Neuronal stem cell (in vitro differentiated cells): ENCODE measurements at regions not wholly inside any gene's neighbourhood (a gene's known extent, or its start where the extent isn't known, plus 50 kb on each side); places are given as distances from the start of the nearest gene placed in this dataset.
A peak's percentile ranks its signal among the peaks of the same experiment; 100 is the strongest.

Source experiments
- DNase-seq: peaks from one replicate; pipeline ENCODE4 v3.0.0-alpha.2; 2013; ENCODE audit warnings: low spot score
- H2AFZ ChIP-seq: one replicate; pipeline ENCODE4 v1.6.1; 2013; ENCODE audit warnings: mild to moderate bottlenecking, low read length, inconsistent platforms
- H2AK5ac ChIP-seq: 2 replicates; pipeline ENCODE4 v1.6.1; 2013; ENCODE audit warnings: low read depth, mild to moderate bottlenecking, inconsistent platforms, low read length, moderate library complexity, mixed read lengths
- H2BK120ac ChIP-seq: 2 replicates; pipeline ENCODE4 v1.6.1; 2013; ENCODE audit warnings: low read depth, mild to moderate bottlenecking, inconsistent platforms, low read length, moderate library complexity, mixed read lengths
- H2BK12ac ChIP-seq: one replicate; pipeline ENCODE4 v1.6.1; 2013; ENCODE audit warnings: low read length, inconsistent platforms
- H2BK15ac ChIP-seq: 2 replicates; pipeline ENCODE4 v1.6.1; 2013; ENCODE audit warnings: mild to moderate bottlenecking, low read length, inconsistent platforms, mixed read lengths
- H2BK5ac ChIP-seq: one replicate; pipeline ENCODE4 v1.6.1; 2013; ENCODE audit warnings: inconsistent platforms, mild to moderate bottlenecking, low read length, moderate library complexity
- H3K14ac ChIP-seq: one replicate; pipeline ENCODE4 v1.6.1; 2013; ENCODE audit warnings: low read length, inconsistent platforms
- H3K18ac ChIP-seq: 2 replicates; pipeline ENCODE4 v1.6.1; 2013; ENCODE audit warnings: low read length, inconsistent platforms
- H3K23ac ChIP-seq: 2 replicates; pipeline ENCODE4 v1.6.1; 2013; ENCODE audit warnings: low read depth, mild to moderate bottlenecking, mixed read lengths, low read length, inconsistent platforms; ENCODE audit not compliant: poor library complexity
- H3K27ac ChIP-seq: replicated peaks from 3 replicates; pipeline ENCODE4 v1.5.1; 2013; ENCODE audit warnings: low read length, inconsistent platforms
- H3K27me3 ChIP-seq, 3 experiments: 2 replicates each; pipeline ENCODE4 v1.6.1; 2013; ENCODE audit warnings: low read length in 3 of 3, mild to moderate bottlenecking in 2 of 3, inconsistent platforms in 1 of 3, low read depth in 1 of 3, mixed read lengths in 1 of 3, moderate library complexity in 1 of 3; ENCODE audit not compliant: control insufficient read depth in 3 of 3, insufficient read depth in 3 of 3
- H3K36me3 ChIP-seq, 2 donors: replicated peaks in 1 of 2; 2 replicates each; pipeline ENCODE4 v1.6.1; 2013; ENCODE audit warnings: low read length in 2 of 2; ENCODE audit not compliant: control insufficient read depth in 2 of 2, insufficient read depth in 2 of 2
- H3K4ac ChIP-seq: 2 replicates; pipeline ENCODE4 v1.6.1; 2013; ENCODE audit warnings: inconsistent platforms, mild to moderate bottlenecking, low read length, moderate library complexity
- H3K4me1 ChIP-seq, 2 donors: 1 replicate in 1 of 2; 2 replicates in 1 of 2; pipeline ENCODE4 v1.6.1; 2013; ENCODE audit warnings: low read length in 2 of 2, low read depth in 1 of 2; ENCODE audit not compliant: control insufficient read depth in 2 of 2, insufficient read depth in 1 of 2
- H3K4me2 ChIP-seq: one replicate; pipeline ENCODE4 v1.6.1; 2013; ENCODE audit warnings: mild to moderate bottlenecking, low read length, inconsistent platforms; ENCODE audit not compliant: insufficient read depth, poor library complexity, severe bottlenecking
- H3K4me3 ChIP-seq, 2 donors: 2 replicates each; pipeline ENCODE4 v1.5.1; 2013; ENCODE audit warnings: low read length in 2 of 2, mild to moderate bottlenecking in 2 of 2, inconsistent platforms in 1 of 2, moderate library complexity in 1 of 2
- H3K79me1 ChIP-seq: one replicate; pipeline ENCODE4 v1.6.1; 2013; ENCODE audit warnings: low read depth, mild to moderate bottlenecking, inconsistent platforms, low read length, moderate library complexity
- H3K9ac ChIP-seq: one replicate; pipeline ENCODE4 v1.6.1; 2013; ENCODE audit warnings: mild to moderate bottlenecking, low read depth, low read length, inconsistent platforms; ENCODE audit not compliant: poor library complexity
- H3K9me3 ChIP-seq, 2 donors: replicated peaks in 1 of 2; 2 replicates each; pipeline versions ENCODE3 to v1.6.1; 2013; ENCODE audit warnings: low read length in 2 of 2, mild to moderate bottlenecking in 2 of 2, inconsistent platforms in 1 of 2, low read depth in 1 of 2, mixed read lengths in 1 of 2, moderate library complexity in 1 of 2; ENCODE audit not compliant: control insufficient read depth in 2 of 2, insufficient read depth in 1 of 2
- H4K8ac ChIP-seq: one replicate; pipeline ENCODE4 v1.6.1; 2013; ENCODE audit warnings: low read depth, mild to moderate bottlenecking, inconsistent platforms, low read length, moderate library complexity
- H4K91ac ChIP-seq: one replicate; pipeline ENCODE4 v1.6.1; 2013; ENCODE audit warnings: low read length, low read depth, mild to moderate bottlenecking, inconsistent platforms; ENCODE audit not compliant: poor library complexity
- WGBS, 2 donors: extraction: QIAGEN DNeasy Blood & Tissue Kit; methylation state at CpG; one replicate each; pipeline ENCODE4 v1.1.7; 2013; ENCODE audit warnings: missing lambda C conversion rate in 2 of 2, mixed read lengths in 1 of 2; ENCODE audit not compliant: insufficient read length in 2 of 2, insufficient replicate concordance in 1 of 2; ENCODE audit errors: extremely low coverage in 2 of 2; 5-methylcytosine and 5-hydroxymethylcytosine counted together

DNA sequence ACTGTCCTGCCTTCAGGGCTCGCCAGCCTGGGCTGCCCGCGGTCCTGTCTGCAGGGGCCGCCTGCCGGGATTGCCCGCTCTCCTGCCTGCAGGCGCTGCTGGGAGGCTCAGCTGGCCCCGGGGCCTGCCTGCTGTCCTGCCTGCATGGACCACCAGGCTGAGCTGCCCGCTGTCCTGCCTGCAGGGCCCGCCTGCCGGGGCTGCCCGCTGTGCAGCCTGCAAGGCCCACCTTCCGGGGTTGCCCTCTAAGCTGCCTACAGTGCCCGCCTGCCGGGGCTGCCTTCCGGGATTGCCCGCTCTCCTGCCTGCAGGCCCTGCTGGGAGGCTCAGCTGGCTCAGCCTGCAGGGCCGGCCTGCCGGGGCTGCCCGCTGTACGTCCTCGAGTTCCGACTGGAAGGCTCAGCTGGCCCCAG is 164.4 kb downstream of the GLRX3 start:
- no peak overlapping the region for H2BK120ac ChIP-seq
- no peak overlapping the region for H2BK5ac ChIP-seq
- H3K27ac ChIP-seq, result no peak overlapping the region
- no peaks in the 10 kb centered on the region for H3K79me1 ChIP-seq
- H4K91ac ChIP-seq, result no peak overlapping the region
- H3K36me3 ChIP-seq, result no peaks in the 10 kb centered on the region
- H4K8ac ChIP-seq, result no peak overlapping the region
- no peak overlapping the region for H2BK15ac ChIP-seq
- no peak overlapping the region for H2AFZ ChIP-seq
- no peak overlapping the region for H3K9ac ChIP-seq
- no peak overlapping the region for H3K4me3 ChIP-seq
- H3K4me2 ChIP-seq, result no peak overlapping the region
- no peak overlapping the region for H2AK5ac ChIP-seq
- peaks cover 0 to 13% of the 10 kb centered on the region in 2 donors for H3K9me3 ChIP-seq
- H3K4ac ChIP-seq, result no peak overlapping the region
- no CpG with 5 or more reads among the region's 23 CpGs for WGBS, 2 donors
- no peak for DNase-seq
- H3K18ac ChIP-seq, result no peak overlapping the region
- no peaks in the 10 kb centered on the region for H3K4me1 ChIP-seq
- no peak overlapping the region for H3K14ac ChIP-seq
- no peaks in the 10 kb centered on the region for H3K27me3 ChIP-seq
- no peak overlapping the region for H3K23ac ChIP-seq
- no peak overlapping the region for H2BK12ac ChIP-seq

DNA sequence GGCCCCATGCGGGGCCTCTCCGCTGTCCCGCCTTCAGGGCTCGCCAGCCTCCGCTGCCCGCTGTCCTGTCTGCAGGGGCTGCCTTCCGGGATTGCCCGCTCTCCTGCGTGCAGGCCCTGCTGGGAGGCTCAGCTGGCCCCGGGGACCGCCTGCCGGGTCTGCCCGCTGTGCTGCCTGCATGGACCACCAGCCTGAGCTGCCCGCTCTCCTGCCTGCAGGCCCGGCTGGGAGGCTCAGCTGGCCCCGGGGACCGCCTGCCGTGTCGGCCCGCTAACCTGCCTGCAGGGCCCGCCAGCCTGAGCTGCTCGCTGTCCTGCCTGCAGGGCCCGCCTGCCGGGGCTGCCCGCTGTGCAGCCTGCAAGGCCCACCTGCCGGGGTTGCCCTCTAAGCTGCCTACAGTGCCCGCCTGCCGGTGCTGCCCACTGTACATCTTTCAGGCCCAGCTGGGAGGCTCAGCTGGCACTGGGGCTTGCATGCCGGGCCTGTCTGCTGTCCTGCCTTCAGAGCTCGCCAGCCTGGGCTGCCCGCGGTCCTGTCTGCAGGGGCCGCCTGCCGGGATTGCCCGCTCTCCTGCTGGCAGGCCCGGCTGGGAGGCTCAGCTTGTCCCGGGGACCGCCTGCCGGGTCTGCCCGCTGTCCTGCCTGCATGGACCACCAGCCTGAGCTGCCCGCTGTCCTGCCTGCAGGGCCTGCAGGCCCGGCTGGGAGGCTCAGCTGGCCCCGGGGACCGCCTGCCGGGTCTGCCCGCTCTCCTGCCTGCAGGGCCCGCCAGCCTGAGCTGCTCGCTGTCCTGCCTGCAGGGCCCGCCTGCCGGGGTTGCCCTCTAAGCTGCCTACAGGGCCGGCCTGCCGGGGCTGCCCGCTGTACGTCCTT is 165.1 kb downstream of the GLRX3 start:
- Histone ChIP-seq H3K9me3 (peaks cover 0 to 13% of the 10 kb centered on the region in 2 donors), H2BK120ac (no peak overlapping the region), H2BK15ac (no peak overlapping the region), H2BK12ac (no peak overlapping the region), H3K4me2 (no peak overlapping the region), H2AFZ (no peak overlapping the region), H3K4ac (no peak overlapping the region), H3K14ac (no peak overlapping the region), H3K9ac (no peak overlapping the region), H2BK5ac (no peak overlapping the region), H3K18ac (no peak overlapping the region), H3K27me3 (no peaks in the 10 kb centered on the region), H2AK5ac (no peak overlapping the region), H3K36me3 (no peaks in the 10 kb centered on the region), H3K79me1 (no peaks in the 10 kb centered on the region), H3K4me3 (no peak overlapping the region), H4K8ac (no peak overlapping the region), H3K27ac (no peak overlapping the region), H3K23ac (no peak overlapping the region), H4K91ac (no peak overlapping the region), H3K4me1 (no peaks in the 10 kb centered on the region)
- DNase-seq, result no peak
- no CpG with 5 or more reads among the region's 54 CpGs for WGBS, 2 donors

- Histone ChIP-seq H3K4me2 (no peak overlapping the region), H4K8ac (peak overlapping the region; percentile 50), H3K18ac (no peak overlapping the region), H3K79me1 (no peaks in the 10 kb centered on the region), H3K23ac (no peak overlapping the region), H3K27ac (no peak overlapping the region), H2BK5ac (no peak overlapping the region), H2BK120ac (no peak overlapping the region), H3K27me3 (no peaks in the 10 kb centered on the region), H2BK15ac (no peak overlapping the region), H3K4me1 (no peaks in the 10 kb centered on the region), H3K9me3 (peaks cover 0 to 15% of the 10 kb centered on the region in 2 donors), H3K14ac (peak overlapping the region; percentile 50), H4K91ac (no peak overlapping the region), H3K36me3 (no peaks in the 10 kb centered on the region), H3K4ac (no peak overlapping the region), H2AK5ac (no peak overlapping the region), H2BK12ac (no peak overlapping the region), H2AFZ (no peak overlapping the region), H3K4me3 (no peak overlapping the region), H3K9ac (no peak overlapping the region)
- no CpG with 5 or more reads among the region's 7 CpGs for WGBS, 2 donors
- no peak for DNase-seq
Measured at GRCh38 chr10:130326954-130327353, 190.8 kb downstream of the GLRX3 start.

DNA sequence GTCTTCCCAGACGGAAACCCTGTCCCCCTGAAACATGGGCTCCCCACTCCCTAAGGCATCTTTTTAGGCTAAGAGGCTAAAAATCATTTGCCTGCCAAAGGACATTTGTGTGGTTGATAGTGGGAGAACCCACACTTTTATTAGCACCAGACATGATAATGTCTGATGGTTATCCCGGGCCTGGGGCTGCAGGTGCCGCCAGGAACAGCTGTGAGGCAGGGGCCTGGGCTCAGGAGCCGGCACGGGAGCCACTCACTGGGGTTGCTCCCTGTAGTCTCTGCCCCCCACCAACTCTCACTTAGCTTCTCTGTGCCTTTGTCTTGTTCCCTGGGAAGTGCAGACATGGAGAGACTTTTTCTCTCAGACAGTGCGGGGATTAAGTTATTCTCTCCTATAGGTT is 193.6 kb downstream of the GLRX3 start:
- Histone ChIP-seq H4K8ac (no peak overlapping the region), H3K9ac (no peak overlapping the region), H3K36me3 (no peaks in the 10 kb centered on the region), H3K14ac (no peak overlapping the region), H2BK12ac (no peak overlapping the region), H2BK5ac (no peak overlapping the region), H2AK5ac (no peak overlapping the region), H4K91ac (no peak overlapping the region), H2BK120ac (no peak overlapping the region), H3K79me1 (no peaks in the 10 kb centered on the region), H3K4ac (no peak overlapping the region), H3K27me3 (no peaks in the 10 kb centered on the region), H3K27ac (no peak overlapping the region), H2AFZ (no peak overlapping the region), H3K4me1 (no peaks in the 10 kb centered on the region), H3K9me3 (peaks cover 0 to 15% of the 10 kb centered on the region in 2 donors), H2BK15ac (no peak overlapping the region), H3K23ac (no peak overlapping the region), H3K4me2 (no peak overlapping the region), H3K4me3 (no peak overlapping the region), H3K18ac (no peak overlapping the region)
- DNase-seq, result no peak
- WGBS, 2 donors, result no CpG with 5 or more reads among the region's 6 CpGs
